Sciatic nerve (tissue), 2 donors: ENCODE measurements at regions not wholly inside any gene's neighbourhood (a gene's known extent, or its start where the extent isn't known, plus 50 kb on each side); places are given as distances from the start of the nearest gene placed in this dataset.

Experiments
- ATAC-seq: fragments of 200-7000 bp; cut with Tn5 transposase; one replicate; pipeline ENCODE4 v1.9.1; 2020; ENCODE audit warnings: mild to moderate bottlenecking, moderate library complexity
- DNase-seq: peaks from one replicate; pipeline ENCODE4 v3.0.0-alpha.2; 2020; ENCODE audit warnings: low spot score
- intact Hi-C: fragments of 100-400 bp; cut with DNase I; formaldehyde crosslinking; loops from one replicate; pipeline ENCODE4 v1.14.2; 2022
- donor health status: DM: no; HTN: no; CAD: no.
- donor health status: DM: no; HTN: no; CAD: no.

- DNase-seq (no peak), ATAC-seq (no peak)
- intact Hi-C loops = no loop called here
These were observed 441.5 kb upstream of the POU3F3 start for GRCh38 chr2:104412384-104412783.

- intact Hi-C loops = no loop called here
- ATAC-seq (no peak), DNase-seq (no peak)
These were observed 440.0 kb upstream of the POU3F3 start for GRCh38 chr2:104413890-104414289.

- no peak for DNase-seq
- intact Hi-C loops = no loop called here
- ATAC-seq = no peak
These were observed 438.6 kb upstream of the POU3F3 start for GRCh38 chr2:104415284-104415683.

- ATAC-seq (no peak), DNase-seq (no peak)
- intact Hi-C loops = no loop called here
These were observed 437.4 kb upstream of the POU3F3 start for GRCh38 chr2:104416339-104417000.

- intact Hi-C loops = no loop called here
- ATAC-seq (no peak), DNase-seq (no peak)
These were observed 433.5 kb upstream of the POU3F3 start for GRCh38 chr2:104420420-104420819.

- DNase-seq (no peak), ATAC-seq (no peak)
- intact Hi-C loops = no loop called here
These were observed 433.0 kb upstream of the POU3F3 start for GRCh38 chr2:104420953-104421352.

- DNase-seq (no peak), ATAC-seq (no peak)
- intact Hi-C loops = no loop called here
These were observed 427.9 kb upstream of the POU3F3 start for GRCh38 chr2:104425850-104426595.

GRCh38 chr2:104428155-104428554 lies 425.8 kb upstream of the POU3F3 start:
- intact Hi-C loops = no loop called here
- DNase-seq = no peak
- ATAC-seq = no peak

GRCh38 chr2:104429639-104430358 lies 424.1 kb upstream of the POU3F3 start:
- ATAC-seq = no peak
- DNase-seq = no peak
- intact Hi-C loops = no loop called here

- intact Hi-C loops = no loop called here
- DNase-seq (no peak), ATAC-seq (no peak)
These were observed 423.6 kb upstream of the POU3F3 start for GRCh38 chr2:104430359-104430740.

- no peak for ATAC-seq
- DNase-seq = no peak
- intact Hi-C loops = no loop called here
These were observed 423.1 kb upstream of the POU3F3 start for GRCh38 chr2:104430852-104431251.

- ATAC-seq = no peak
- intact Hi-C loops = no loop called here
- no peak for DNase-seq
These were observed 422.2 kb upstream of the POU3F3 start for GRCh38 chr2:104431701-104432121.

GRCh38 chr2:104432401-104432800 lies 421.5 kb upstream of the POU3F3 start:
- no peak for ATAC-seq
- no peak for DNase-seq
- intact Hi-C loops = no loop called here

GRCh38 chr2:104432991-104433390 lies 420.9 kb upstream of the POU3F3 start:
- intact Hi-C loops = no loop called here
- DNase-seq (no peak), ATAC-seq (no peak)

- DNase-seq = no peak
- intact Hi-C loops = no loop called here
- ATAC-seq = no peak
These were observed 420.3 kb upstream of the POU3F3 start for GRCh38 chr2:104433657-104434056.

- intact Hi-C loops = no loop called here
- ATAC-seq (no peak), DNase-seq (no peak)
These were observed 419.6 kb upstream of the POU3F3 start for GRCh38 chr2:104434318-104434792.

GRCh38 chr2:104434966-104435365 lies 418.9 kb upstream of the POU3F3 start:
- DNase-seq (no peak), ATAC-seq (no peak)
- intact Hi-C loops = no loop called here

GRCh38 chr2:104438481-104438880 lies 415.4 kb upstream of the POU3F3 start:
- ATAC-seq = no peak
- no peak for DNase-seq
- intact Hi-C loops = no loop called here

GRCh38 chr2:104443145-104443544 lies 410.8 kb upstream of the POU3F3 start:
- ATAC-seq (no peak), DNase-seq (no peak)
- intact Hi-C loops = no loop called here

GRCh38 chr2:104444392-104444791 lies 409.5 kb upstream of the POU3F3 start:
- no peak for DNase-seq
- intact Hi-C loops = no loop called here
- no peak for ATAC-seq
